Suprapubic skin (tissue), 4 donors: ENCODE measurements at regions not wholly inside any gene's neighbourhood (a gene's known extent, or its start where the extent isn't known, plus 50 kb on each side); places are given as distances from the start of the nearest gene placed in this dataset.

ENCODE experiments used
- EP300 ChIP-seq: sonication (generic); formaldehyde crosslinking; IDR thresholded peaks from one replicate; pipeline ENCODE4 v1.6.1; 2017; ENCODE audit warnings: antibody characterized with exemption
- POLR2A ChIP-seq, 2 donors: fragments of 450-650 bp; IDR thresholded peaks; one replicate each; pipeline ENCODE4 v1.6.1; 2017; ENCODE audit warnings: antibody characterized with exemption in 2 of 2, mild to moderate bottlenecking in 2 of 2, moderate library complexity in 2 of 2
- POLR2AphosphoS5 ChIP-seq, 3 donors: sonication (generic); formaldehyde crosslinking; IDR thresholded peaks; one replicate each; pipeline ENCODE4 v1.6.1; 2017; ENCODE audit warnings: antibody characterized with exemption in 3 of 3
- TF ChIP-seq, protein P1 (sequence below), 2 donors: fragments of 200-600 bp in 1 of 2; fragments of 450-650 bp in 1 of 2; sonication (generic) in 1 of 2; IDR thresholded peaks; one replicate each; pipeline ENCODE4 v1.5.1; 2016 to 2019; ENCODE audit warnings: antibody characterized with exemption in 2 of 2, mild to moderate bottlenecking in 1 of 2, moderate library complexity in 1 of 2

DNA sequence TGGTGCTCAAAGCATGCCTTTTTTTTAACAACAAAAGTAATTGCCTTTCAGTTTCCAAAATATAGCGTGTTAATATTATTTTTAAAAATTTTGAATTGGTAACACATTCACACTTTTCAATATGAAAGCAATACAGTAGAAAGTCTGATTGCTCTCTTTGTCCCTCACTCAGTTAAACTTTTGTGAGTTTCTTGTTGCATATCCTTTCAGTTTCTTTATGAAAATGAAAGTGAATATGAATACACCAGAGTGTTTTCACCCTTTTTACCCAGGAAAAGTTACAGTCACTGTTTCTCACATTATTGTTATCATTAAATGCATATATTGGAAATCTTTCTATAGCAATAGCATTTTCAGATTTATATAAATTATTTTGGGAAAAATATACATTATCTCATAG is 377.4 kb upstream of the CRIM1 start:
- no peak for TF ChIP-seq POLR2AphosphoS5 (IDR thresholded peaks at IDR 0.05)
- TF ChIP-seq, protein P1, sequence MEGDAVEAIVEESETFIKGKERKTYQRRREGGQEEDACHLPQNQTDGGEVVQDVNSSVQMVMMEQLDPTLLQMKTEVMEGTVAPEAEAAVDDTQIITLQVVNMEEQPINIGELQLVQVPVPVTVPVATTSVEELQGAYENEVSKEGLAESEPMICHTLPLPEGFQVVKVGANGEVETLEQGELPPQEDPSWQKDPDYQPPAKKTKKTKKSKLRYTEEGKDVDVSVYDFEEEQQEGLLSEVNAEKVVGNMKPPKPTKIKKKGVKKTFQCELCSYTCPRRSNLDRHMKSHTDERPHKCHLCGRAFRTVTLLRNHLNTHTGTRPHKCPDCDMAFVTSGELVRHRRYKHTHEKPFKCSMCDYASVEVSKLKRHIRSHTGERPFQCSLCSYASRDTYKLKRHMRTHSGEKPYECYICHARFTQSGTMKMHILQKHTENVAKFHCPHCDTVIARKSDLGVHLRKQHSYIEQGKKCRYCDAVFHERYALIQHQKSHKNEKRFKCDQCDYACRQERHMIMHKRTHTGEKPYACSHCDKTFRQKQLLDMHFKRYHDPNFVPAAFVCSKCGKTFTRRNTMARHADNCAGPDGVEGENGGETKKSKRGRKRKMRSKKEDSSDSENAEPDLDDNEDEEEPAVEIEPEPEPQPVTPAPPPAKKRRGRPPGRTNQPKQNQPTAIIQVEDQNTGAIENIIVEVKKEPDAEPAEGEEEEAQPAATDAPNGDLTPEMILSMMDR (IDR thresholded peaks at IDR 0.05) = no peak
- TF ChIP-seq EP300 = no peak
- no peak for TF ChIP-seq POLR2A (IDR thresholded peaks at IDR 0.05)
